Neuronal stem cell (in vitro differentiated cells): ENCODE measurements at regions not wholly inside any gene's neighbourhood (a gene's known extent, or its start where the extent isn't known, plus 50 kb on each side); places are given as distances from the start of the nearest gene placed in this dataset.
"Not testable (repeated sequence)": the region's sequence is repeated elsewhere in the genome, so short reads cannot be mapped to it uniquely, and the experiment has no call there.

Experiments used
- DNase-seq: peaks from one replicate; pipeline ENCODE4 v3.0.0-alpha.2; 2013; ENCODE audit warnings: low spot score
- H2AFZ ChIP-seq: one replicate; pipeline ENCODE4 v1.6.1; 2013; ENCODE audit warnings: mild to moderate bottlenecking, low read length, inconsistent platforms
- H2AK5ac ChIP-seq: 2 replicates; pipeline ENCODE4 v1.6.1; 2013; ENCODE audit warnings: low read depth, mild to moderate bottlenecking, inconsistent platforms, low read length, moderate library complexity, mixed read lengths
- H2BK120ac ChIP-seq: 2 replicates; pipeline ENCODE4 v1.6.1; 2013; ENCODE audit warnings: low read depth, mild to moderate bottlenecking, inconsistent platforms, low read length, moderate library complexity, mixed read lengths
- H2BK12ac ChIP-seq: one replicate; pipeline ENCODE4 v1.6.1; 2013; ENCODE audit warnings: low read length, inconsistent platforms
- H2BK15ac ChIP-seq: 2 replicates; pipeline ENCODE4 v1.6.1; 2013; ENCODE audit warnings: mild to moderate bottlenecking, low read length, inconsistent platforms, mixed read lengths
- H2BK5ac ChIP-seq: one replicate; pipeline ENCODE4 v1.6.1; 2013; ENCODE audit warnings: inconsistent platforms, mild to moderate bottlenecking, low read length, moderate library complexity
- H3K14ac ChIP-seq: one replicate; pipeline ENCODE4 v1.6.1; 2013; ENCODE audit warnings: low read length, inconsistent platforms
- H3K18ac ChIP-seq: 2 replicates; pipeline ENCODE4 v1.6.1; 2013; ENCODE audit warnings: low read length, inconsistent platforms
- H3K23ac ChIP-seq: 2 replicates; pipeline ENCODE4 v1.6.1; 2013; ENCODE audit warnings: low read depth, mild to moderate bottlenecking, mixed read lengths, low read length, inconsistent platforms; ENCODE audit not compliant: poor library complexity
- H3K27ac ChIP-seq: replicated peaks from 3 replicates; pipeline ENCODE4 v1.5.1; 2013; ENCODE audit warnings: low read length, inconsistent platforms
- H3K27me3 ChIP-seq, 3 experiments: 2 replicates each; pipeline ENCODE4 v1.6.1; 2013; ENCODE audit warnings: low read length in 3 of 3, mild to moderate bottlenecking in 2 of 3, inconsistent platforms in 1 of 3, low read depth in 1 of 3, mixed read lengths in 1 of 3, moderate library complexity in 1 of 3; ENCODE audit not compliant: control insufficient read depth in 3 of 3, insufficient read depth in 3 of 3
- H3K36me3 ChIP-seq, 2 donors: replicated peaks in 1 of 2; 2 replicates each; pipeline ENCODE4 v1.6.1; 2013; ENCODE audit warnings: low read length in 2 of 2; ENCODE audit not compliant: control insufficient read depth in 2 of 2, insufficient read depth in 2 of 2
- H3K4ac ChIP-seq: 2 replicates; pipeline ENCODE4 v1.6.1; 2013; ENCODE audit warnings: inconsistent platforms, mild to moderate bottlenecking, low read length, moderate library complexity
- H3K4me1 ChIP-seq, 2 donors: 1 replicate in 1 of 2; 2 replicates in 1 of 2; pipeline ENCODE4 v1.6.1; 2013; ENCODE audit warnings: low read length in 2 of 2, low read depth in 1 of 2; ENCODE audit not compliant: control insufficient read depth in 2 of 2, insufficient read depth in 1 of 2
- H3K4me2 ChIP-seq: one replicate; pipeline ENCODE4 v1.6.1; 2013; ENCODE audit warnings: mild to moderate bottlenecking, low read length, inconsistent platforms; ENCODE audit not compliant: insufficient read depth, poor library complexity, severe bottlenecking
- H3K4me3 ChIP-seq, 2 donors: 2 replicates each; pipeline ENCODE4 v1.5.1; 2013; ENCODE audit warnings: low read length in 2 of 2, mild to moderate bottlenecking in 2 of 2, inconsistent platforms in 1 of 2, moderate library complexity in 1 of 2
- H3K79me1 ChIP-seq: one replicate; pipeline ENCODE4 v1.6.1; 2013; ENCODE audit warnings: low read depth, mild to moderate bottlenecking, inconsistent platforms, low read length, moderate library complexity
- H3K9ac ChIP-seq: one replicate; pipeline ENCODE4 v1.6.1; 2013; ENCODE audit warnings: mild to moderate bottlenecking, low read depth, low read length, inconsistent platforms; ENCODE audit not compliant: poor library complexity
- H3K9me3 ChIP-seq, 2 donors: replicated peaks in 1 of 2; 2 replicates each; pipeline versions ENCODE3 to v1.6.1; 2013; ENCODE audit warnings: low read length in 2 of 2, mild to moderate bottlenecking in 2 of 2, inconsistent platforms in 1 of 2, low read depth in 1 of 2, mixed read lengths in 1 of 2, moderate library complexity in 1 of 2; ENCODE audit not compliant: control insufficient read depth in 2 of 2, insufficient read depth in 1 of 2
- H4K8ac ChIP-seq: one replicate; pipeline ENCODE4 v1.6.1; 2013; ENCODE audit warnings: low read depth, mild to moderate bottlenecking, inconsistent platforms, low read length, moderate library complexity
- H4K91ac ChIP-seq: one replicate; pipeline ENCODE4 v1.6.1; 2013; ENCODE audit warnings: low read length, low read depth, mild to moderate bottlenecking, inconsistent platforms; ENCODE audit not compliant: poor library complexity
- WGBS, 2 donors: extraction: QIAGEN DNeasy Blood & Tissue Kit; methylation state at CpG; one replicate each; pipeline ENCODE4 v1.1.7; 2013; ENCODE audit warnings: missing lambda C conversion rate in 2 of 2, mixed read lengths in 1 of 2; ENCODE audit not compliant: insufficient read length in 2 of 2, insufficient replicate concordance in 1 of 2; ENCODE audit errors: extremely low coverage in 2 of 2; 5-methylcytosine and 5-hydroxymethylcytosine counted together

DNA sequence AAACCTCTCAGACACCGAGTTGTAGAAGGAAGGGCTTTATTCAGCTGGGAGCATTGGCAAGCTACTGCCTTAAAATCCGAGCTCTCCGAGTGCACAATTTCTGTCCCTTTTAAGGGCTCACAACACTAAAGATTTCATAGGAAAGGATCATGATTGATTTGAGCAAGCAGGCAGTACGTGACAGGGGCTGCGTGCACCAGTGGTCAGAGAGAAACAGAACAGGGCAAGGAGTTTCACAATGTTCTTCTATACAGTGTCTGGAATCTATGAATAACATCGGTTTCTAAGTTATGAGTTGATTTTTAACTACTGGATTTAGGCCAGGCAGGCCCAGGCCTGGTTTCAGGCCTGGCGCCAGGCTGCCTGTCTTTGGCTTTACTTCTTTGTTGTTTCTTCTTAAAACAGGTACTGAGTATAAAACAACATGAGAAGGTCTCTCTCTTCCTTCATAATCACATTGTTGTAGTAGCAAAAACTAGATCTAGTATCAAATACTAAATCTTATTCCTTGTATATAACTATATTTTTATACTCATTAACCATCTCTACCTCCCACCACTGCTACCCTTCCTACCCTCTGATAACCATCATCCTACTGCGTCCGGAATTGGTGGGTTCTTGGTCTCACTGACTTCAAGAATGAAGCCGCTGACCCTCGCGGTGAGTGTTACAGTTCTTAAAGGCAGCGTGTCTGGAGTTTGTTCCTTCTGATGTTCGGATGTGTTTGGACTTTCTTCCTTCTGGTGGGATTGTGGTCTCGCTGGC lies 1212.5 kb downstream of the OTOL1 start:
- WGBS, 2 donors: no CpG with 5 or more reads among the region's 15 CpGs
- H3K4ac ChIP-seq, H2BK12ac ChIP-seq, H3K9me3 ChIP-seq, H3K27ac ChIP-seq, H3K4me2 ChIP-seq, H4K91ac ChIP-seq, H3K9ac ChIP-seq, H3K4me1 ChIP-seq, H2BK120ac ChIP-seq, H2AK5ac ChIP-seq, DNase-seq, H3K27me3 ChIP-seq, H2BK5ac ChIP-seq, H3K79me1 ChIP-seq, H4K8ac ChIP-seq, H2BK15ac ChIP-seq, H3K23ac ChIP-seq, H3K14ac ChIP-seq, H3K18ac ChIP-seq, H3K4me3 ChIP-seq, H3K36me3 ChIP-seq: not testable (repeated sequence)
- peak overlapping the region; percentile 29 for H2AFZ ChIP-seq

DNA sequence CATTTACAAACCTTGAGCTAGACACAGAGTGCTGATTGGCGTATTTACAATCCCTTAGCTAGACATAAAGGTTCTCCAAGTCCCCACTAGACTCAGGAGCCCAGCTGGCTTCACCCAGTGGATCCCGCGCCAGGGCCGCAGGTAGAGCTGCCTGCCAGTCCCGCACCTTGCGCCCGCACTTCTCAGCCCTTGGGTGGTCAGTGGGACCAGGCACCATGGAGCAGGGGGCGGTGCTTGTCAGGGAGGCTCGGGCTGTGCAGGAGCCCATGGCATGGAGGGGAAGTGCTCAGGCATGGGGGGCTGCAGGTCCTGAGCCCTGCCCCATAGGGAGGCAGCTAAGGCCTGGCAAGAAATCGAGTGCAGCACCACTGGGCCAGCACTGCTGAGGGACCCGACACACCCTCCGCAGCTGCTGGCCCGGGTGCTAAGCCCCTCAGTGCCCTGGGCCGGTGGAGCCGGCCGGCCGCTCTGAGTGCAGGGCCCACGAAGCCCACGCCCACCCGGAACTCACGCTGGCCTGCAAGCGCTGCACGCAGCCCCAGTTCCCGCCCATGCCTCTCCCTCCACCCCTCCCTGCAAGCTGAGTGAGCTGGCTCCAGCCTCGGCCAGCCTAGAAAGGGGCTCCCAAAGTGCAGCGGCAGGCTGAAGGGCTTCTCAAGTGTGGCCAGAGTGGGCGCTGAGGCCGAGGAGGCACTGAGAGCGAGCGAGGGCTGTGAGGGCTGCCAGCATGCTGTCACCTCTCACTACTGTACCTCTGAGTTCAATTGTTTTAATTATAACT lies 1213.9 kb downstream of the OTOL1 start:
- no peak overlapping the region for H3K9ac ChIP-seq
- no peaks in the 10 kb centered on the region for H3K27me3 ChIP-seq
- WGBS, 2 donors: no CpG with 5 or more reads among the region's 30 CpGs
- H3K4me2 ChIP-seq: no peak overlapping the region
- H2AFZ ChIP-seq: no peak overlapping the region
- no peak overlapping the region for H3K4me3 ChIP-seq
- H3K4me1 ChIP-seq: no peaks in the 10 kb centered on the region
- no peak overlapping the region for H4K91ac ChIP-seq
- no peak overlapping the region for H3K27ac ChIP-seq
- H2AK5ac ChIP-seq: no peak overlapping the region
- H3K36me3 ChIP-seq: no peaks in the 10 kb centered on the region
- peaks cover 0 to 4% of the 10 kb centered on the region in 2 donors for H3K9me3 ChIP-seq
- H4K8ac ChIP-seq: no peak overlapping the region
- H2BK5ac ChIP-seq: no peak overlapping the region
- no peak overlapping the region for H3K4ac ChIP-seq
- no peak overlapping the region for H2BK120ac ChIP-seq
- H2BK15ac ChIP-seq: no peak overlapping the region
- H3K23ac ChIP-seq: no peak overlapping the region
- DNase-seq: no peak
- peak overlapping the region; percentile 41 for H2BK12ac ChIP-seq
- peak overlapping the region; percentile 97 for H3K14ac ChIP-seq
- H3K79me1 ChIP-seq: no peaks in the 10 kb centered on the region
- no peak overlapping the region for H3K18ac ChIP-seq

DNA sequence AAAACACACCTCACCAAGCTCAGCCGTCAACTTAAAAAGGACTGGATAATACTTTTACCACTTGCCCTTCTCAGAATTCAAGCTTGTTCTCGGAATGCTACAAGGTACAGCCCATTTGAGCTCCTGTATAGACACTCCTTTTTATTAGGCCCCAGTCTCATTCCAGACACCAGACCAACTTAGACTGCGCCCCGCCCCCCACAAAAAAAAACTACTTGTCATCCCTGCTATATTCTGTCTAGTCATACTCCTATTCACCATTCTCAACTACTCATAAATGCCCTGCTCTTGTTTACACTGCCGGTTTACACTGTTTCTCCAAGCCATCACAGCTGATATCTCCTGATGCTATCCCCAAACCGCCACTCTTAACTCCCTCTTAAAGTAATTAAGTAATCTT lies 1220.5 kb downstream of the OTOL1 start:
- H3K36me3 ChIP-seq, H3K27me3 ChIP-seq, H3K4ac ChIP-seq, H3K79me1 ChIP-seq, H3K9ac ChIP-seq, H3K4me2 ChIP-seq, H2BK5ac ChIP-seq, H3K27ac ChIP-seq, H4K91ac ChIP-seq, H3K14ac ChIP-seq, H2AFZ ChIP-seq, H2AK5ac ChIP-seq, DNase-seq, H2BK120ac ChIP-seq, H3K4me3 ChIP-seq, H3K18ac ChIP-seq, H2BK15ac ChIP-seq, H4K8ac ChIP-seq, H3K23ac ChIP-seq, H2BK12ac ChIP-seq, H3K9me3 ChIP-seq: not testable (repeated sequence)
- WGBS, 2 donors: no CpG with 5 or more reads among the region's 6 CpGs
- peaks cover 0 to 13% of the 10 kb centered on the region in 2 donors for H3K4me1 ChIP-seq

DNA sequence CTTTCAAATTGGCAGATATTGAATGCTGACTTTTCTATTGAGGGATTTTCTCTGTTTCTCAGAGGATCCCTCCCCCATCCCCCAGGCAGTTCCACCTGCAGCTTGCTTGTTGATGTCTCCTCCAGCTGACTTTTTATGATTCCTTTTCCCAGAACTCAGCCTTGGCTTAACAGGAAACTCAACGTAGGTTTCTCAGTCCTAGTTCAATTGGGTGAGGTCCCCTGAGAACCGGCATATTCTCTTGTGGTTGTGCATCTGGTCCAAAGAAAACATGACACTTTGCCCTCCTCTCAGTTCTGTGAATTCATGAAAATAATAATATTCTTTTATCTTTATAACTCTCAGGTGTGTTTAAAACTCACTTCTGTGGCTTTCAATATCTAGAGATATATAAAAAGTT lies 1222.1 kb downstream of the OTOL1 start:
- DNase-seq: no peak

More for the DNA sequence above, 1222.1 kb downstream of the OTOL1 start:
- Histone ChIP-seq H3K4ac (no peak overlapping the region), H3K36me3 (no peaks in the 10 kb centered on the region), H2BK12ac (no peak overlapping the region), H3K27me3 (no peaks in the 10 kb centered on the region), H3K4me1 (peaks cover 0 to 16% of the 10 kb centered on the region in 2 donors), H2BK120ac (no peak overlapping the region), H3K79me1 (no peaks in the 10 kb centered on the region), H3K23ac (no peak overlapping the region), H3K18ac (no peak overlapping the region), H4K8ac (no peak overlapping the region), H2BK5ac (no peak overlapping the region), H2AK5ac (no peak overlapping the region), H2AFZ (no peak overlapping the region), H3K9me3 (no peaks in the 10 kb centered on the region), H2BK15ac (no peak overlapping the region), H4K91ac (no peak overlapping the region), H3K9ac (no peak overlapping the region), H3K4me2 (no peak overlapping the region), H3K14ac (no peak overlapping the region), H3K27ac (no peak overlapping the region), H3K4me3 (no peak overlapping the region)
- no CpG with 5 or more reads among the region's 2 CpGs for WGBS, 2 donors
